OCI-LY3 (cell line): ENCODE measurements at regions not wholly inside any gene's neighbourhood (a gene's known extent, or its start where the extent isn't known, plus 50 kb on each side); places are given as distances from the start of the nearest gene placed in this dataset.

Experiments used
- H2AFZ ChIP-seq: fragments of 200-600, 300-600 bp; shearing (Covaris generic); 2 replicates; pipeline ENCODE4 v1.6.0; 2014; ENCODE audit warnings: antibody characterized with exemption, low read depth, low read length
- H3K27ac ChIP-seq: fragments of 200-600, 300-600 bp; sonication (generic); 2 replicates; pipeline ENCODE4 v1.5.1; 2014; ENCODE audit warnings: mild to moderate bottlenecking, low read length, moderate library complexity, mixed read lengths
- H3K27me3 ChIP-seq: fragments of 200-600, 300-600 bp; sonication (generic); 2 replicates; pipeline ENCODE4 v1.6.1; 2014; ENCODE audit warnings: low read depth, low read length, mixed read lengths
- H3K36me3 ChIP-seq: fragments of 200-600, 300-600 bp; sonication (generic); replicated peaks from 2 replicates; pipeline ENCODE3; 2014; ENCODE audit warnings: low read depth, low read length, mixed read lengths
- H3K4me1 ChIP-seq: fragments of 300-600, 200-600 bp; sonication (generic); 2 replicates; pipeline ENCODE4 v1.6.1; 2014; ENCODE audit warnings: low read length, mixed read lengths
- H3K4me2 ChIP-seq: fragments of 200-600, 300-600 bp; sonication (generic); 2 replicates; pipeline ENCODE4 v1.6.1; 2014; ENCODE audit warnings: low read length, mixed read lengths
- H3K4me3 ChIP-seq: fragments of 300-600, 200-600 bp; sonication (generic); 2 replicates; pipeline ENCODE4 v1.5.1; 2014; ENCODE audit warnings: antibody characterized with exemption, mild to moderate bottlenecking, low read length, moderate library complexity
- H3K79me2 ChIP-seq: fragments of 300-600, 200-600 bp; shearing (Covaris generic); 2 replicates; pipeline ENCODE4 v1.6.1; 2014; ENCODE audit warnings: mild to moderate bottlenecking, low read length, mixed read lengths
- H3K9ac ChIP-seq: fragments of 300-600, 200-600 bp; shearing (Covaris generic); 2 replicates; pipeline ENCODE4 v1.6.0; 2014; ENCODE audit warnings: mild to moderate bottlenecking, low read length, moderate library complexity
- H3K9me3 ChIP-seq: fragments of 200-600, 300-600 bp; shearing (Covaris generic); 2 replicates; pipeline ENCODE4 v1.6.1; 2014; ENCODE audit warnings: low read length, mixed read lengths; ENCODE audit not compliant: insufficient read depth
- H4K20me1 ChIP-seq: fragments of 200-600, 300-600 bp; sonication (generic); 2 replicates; pipeline ENCODE4 v1.6.1; 2016; ENCODE audit warnings: low read length, mixed read lengths; ENCODE audit not compliant: insufficient read depth
- CTCF ChIP-seq: fragments of 200-600, 300-600 bp; sonication (generic); IDR thresholded peaks from 2 replicates; pipeline ENCODE4 v1.5.1; 2014; ENCODE audit warnings: antibody characterized with exemption, low read length, low read depth
- EZH2phosphoT487 ChIP-seq: fragments of 200-600 bp; shearing (Covaris generic); IDR thresholded peaks from 2 replicates; pipeline ENCODE4 v1.6.1; 2018; ENCODE audit warnings: antibody characterized with exemption, mixed run types, low read depth

DNA sequence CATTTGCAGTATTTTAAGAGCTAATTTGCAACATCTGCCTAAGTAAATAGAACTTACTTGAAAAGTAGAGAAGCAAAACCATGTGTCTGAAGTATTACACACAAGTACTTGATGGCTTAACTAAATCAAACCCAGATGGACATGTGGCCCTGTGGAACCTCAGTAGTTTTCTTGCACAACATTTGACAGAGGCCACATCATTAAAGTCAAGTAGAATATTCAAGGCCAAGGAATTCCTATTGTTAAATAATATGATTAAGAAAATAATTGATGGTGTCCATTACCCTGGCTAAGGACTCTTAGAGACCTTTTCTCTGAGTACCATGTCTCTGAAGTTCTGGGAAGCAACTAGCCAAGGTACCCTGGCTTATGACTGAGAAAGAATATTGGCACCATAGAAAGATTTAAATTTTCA, 135.4 kb upstream of the OTUD4 start:
- Histone ChIP-seq H3K4me1 (no peaks in the 10 kb centered on the region), H3K9ac (no peak overlapping the region), H3K4me3 (no peak overlapping the region), H3K27ac (no peak overlapping the region), H3K36me3 (no peaks in the 10 kb centered on the region), H3K9me3 (no peaks in the 10 kb centered on the region), H4K20me1 (no peaks in the 10 kb centered on the region), H2AFZ (no peak overlapping the region), H3K4me2 (no peak overlapping the region), H3K79me2 (no peaks in the 10 kb centered on the region), H3K27me3 (no peaks in the 10 kb centered on the region)
- TF ChIP-seq CTCF, result no peak
- no peak for TF ChIP-seq EZH2phosphoT487

- no peak for TF ChIP-seq EZH2phosphoT487
- TF ChIP-seq CTCF, result no peak
- H3K79me2 ChIP-seq, result no peaks in the 10 kb centered on the region
- H2AFZ ChIP-seq, result 0 out of 2 replicates have a peak overlapping the region, but pooled peaks have one; percentile 6
- H3K4me3 ChIP-seq, result no peak overlapping the region
- no peaks in the 10 kb centered on the region for H4K20me1 ChIP-seq
- no peaks in the 10 kb centered on the region for H3K27me3 ChIP-seq
- peaks cover 13% of the 10 kb centered on the region for H3K4me1 ChIP-seq
- no peak overlapping the region for H3K9ac ChIP-seq
- no peak overlapping the region for H3K27ac ChIP-seq
- H3K4me2 ChIP-seq, result peak overlapping the region; percentile 23
- H3K9me3 ChIP-seq, result no peaks in the 10 kb centered on the region
- no peaks in the 10 kb centered on the region for H3K36me3 ChIP-seq
Observed at GRCh38 chr4:145308598-145308997, 128.2 kb upstream of the OTUD4 start.

DNA sequence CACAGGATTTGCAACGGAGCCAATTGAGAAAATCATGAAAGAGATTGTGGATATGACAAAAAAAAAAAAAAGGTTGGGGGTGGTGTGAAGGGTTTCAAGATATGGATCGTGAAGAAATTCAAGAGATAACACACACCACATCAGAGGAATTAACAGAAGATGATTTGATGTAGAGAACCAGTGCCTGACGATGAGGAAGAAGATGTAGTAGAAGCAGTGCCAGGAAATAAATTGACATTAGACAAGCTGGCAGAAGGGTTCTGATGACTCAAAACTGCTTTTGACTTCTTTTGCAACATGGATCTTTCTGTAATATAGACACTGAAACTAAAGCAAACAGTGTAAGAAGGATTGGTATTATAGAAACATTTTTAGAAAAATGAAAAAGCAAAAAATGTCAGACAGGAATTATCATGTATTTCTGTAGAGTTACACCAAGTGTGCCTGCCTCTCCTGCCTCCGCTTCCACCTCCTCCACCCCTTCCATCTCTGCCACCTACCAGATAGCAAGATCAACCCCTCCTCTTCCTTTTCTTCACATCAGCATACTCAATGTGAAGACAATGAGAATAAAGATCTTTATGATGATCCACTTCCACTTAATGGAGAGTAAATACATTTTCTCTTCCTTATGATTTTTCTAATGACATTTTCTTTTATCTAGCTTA, 127.5 kb upstream of the OTUD4 start:
- no peaks in the 10 kb centered on the region for H3K36me3 ChIP-seq

GRCh38 chr4:145307120-145307519, 126.7 kb upstream of the OTUD4 start:
- Histone ChIP-seq H2AFZ (no peak overlapping the region), H3K36me3 (no peaks in the 10 kb centered on the region), H3K27me3 (no peaks in the 10 kb centered on the region), H3K4me3 (no peak overlapping the region), H3K4me2 (no peak overlapping the region), H4K20me1 (no peaks in the 10 kb centered on the region), H3K9ac (no peak overlapping the region), H3K9me3 (no peaks in the 10 kb centered on the region), H3K4me1 (peaks cover 13% of the 10 kb centered on the region), H3K27ac (no peak overlapping the region), H3K79me2 (no peaks in the 10 kb centered on the region)
- TF ChIP-seq CTCF (no peak), EZH2phosphoT487 (no peak)

More for the DNA sequence above, 127.5 kb upstream of the OTUD4 start:
- H4K20me1 ChIP-seq, result no peaks in the 10 kb centered on the region
- no peak overlapping the region for H3K9ac ChIP-seq
- no peak overlapping the region for H3K4me3 ChIP-seq
- H2AFZ ChIP-seq, result no peak overlapping the region
- no peak for TF ChIP-seq EZH2phosphoT487
- TF ChIP-seq CTCF, result no peak
- no peaks in the 10 kb centered on the region for H3K27me3 ChIP-seq
- H3K4me1 ChIP-seq, result peaks cover 13% of the 10 kb centered on the region
- no peak overlapping the region for H3K4me2 ChIP-seq
- H3K27ac ChIP-seq, result no peak overlapping the region
- H3K9me3 ChIP-seq, result no peaks in the 10 kb centered on the region
- no peaks in the 10 kb centered on the region for H3K79me2 ChIP-seq
